CD4-positive, alpha-beta T cell (primary cell): ENCODE measurements at regions not wholly inside any gene's neighbourhood (a gene's known extent, or its start where the extent isn't known, plus 50 kb on each side); places are given as distances from the start of the nearest gene placed in this dataset.

ENCODE experiments used
- ATAC-seq: fragments of 200-7000 bp; cut with Tn5 transposase; one replicate; pipeline ENCODE4 v1.10.0; 2022; ENCODE audit warnings: mild to moderate bottlenecking; ENCODE audit not compliant: poor library complexity
- CTCF ChIA-PET: fragments of 350-600 bp; sonication (Branson Sonifier 250); formaldehyde crosslinking; loops from one replicate; lab custom pipeline; 2021; ENCODE audit warnings: antibody characterized with exemption, inconsistent platforms; lab: Charles Lee
- POLR2A ChIA-PET: fragments of 350-600 bp; sonication (Branson Sonifier 250); formaldehyde crosslinking; loops from one replicate; lab custom pipeline; 2021; ENCODE audit warnings: antibody characterized with exemption, inconsistent platforms; lab: Charles Lee
- DNase-seq, 14 experiments: peaks; one replicate each; pipeline ENCODE4 v3.0.0-alpha.2; 2013 to 2020; ENCODE audit warnings: mixed read lengths in 2 of 14
- H3K27ac ChIP-seq, 2 donors: one replicate each; pipeline versions ENCODE4 v1.5.1 to v1.7.0; 2013; ENCODE audit warnings: low read length in 2 of 2, low read depth in 1 of 2, mild to moderate bottlenecking in 1 of 2
- H3K27me3 ChIP-seq, 2 experiments: 1 replicate in 1 of 2; 2 replicates in 1 of 2; pipeline versions ENCODE4 v1.6.1 to v1.7.0; 2013; ENCODE audit warnings: low read length in 2 of 2, control low read depth in 1 of 2, mild to moderate bottlenecking in 1 of 2, moderate library complexity in 1 of 2; ENCODE audit not compliant: insufficient read depth in 2 of 2, control insufficient read depth in 1 of 2
- H3K36me3 ChIP-seq: one replicate; pipeline ENCODE4 v1.6.1; 2013; ENCODE audit warnings: low read length, control low read depth; ENCODE audit not compliant: insufficient read depth
- H3K4me1 ChIP-seq: one replicate; pipeline ENCODE4 v1.6.1; 2013; ENCODE audit warnings: low read length, control low read depth; ENCODE audit not compliant: insufficient read depth
- H3K4me3 ChIP-seq: one replicate; pipeline ENCODE4 v1.5.1; 2013; ENCODE audit warnings: mild to moderate bottlenecking, low read length, moderate library complexity
- H3K9me3 ChIP-seq, 2 experiments: 1 replicate in 1 of 2; 2 replicates in 1 of 2; pipeline versions ENCODE4 v1.6.1 to v1.7.0; 2013; ENCODE audit warnings: low read length in 2 of 2, mild to moderate bottlenecking in 2 of 2, control low read depth in 1 of 2, moderate library complexity in 1 of 2; ENCODE audit not compliant: control insufficient read depth in 1 of 2, insufficient read depth in 1 of 2
- H3K27ac Mint-ChIP-seq: one replicate; pipeline ENCODE4 v1.8.0; 2020; ENCODE audit warnings: mixed read lengths
- H3K27me3 Mint-ChIP-seq: one replicate; pipeline ENCODE4 v1.8.0; 2021; ENCODE audit warnings: mixed read lengths
- H3K36me3 Mint-ChIP-seq: one replicate; pipeline ENCODE4 v1.8.0; 2021; ENCODE audit warnings: low read depth, mixed read lengths
- H3K4me1 Mint-ChIP-seq: one replicate; pipeline ENCODE4 v1.8.0; 2021; ENCODE audit warnings: low read depth, mixed read lengths
- H3K4me3 Mint-ChIP-seq: one replicate; pipeline ENCODE4 v1.8.0; 2020; ENCODE audit warnings: mild to moderate bottlenecking, mixed read lengths
- H3K9me3 Mint-ChIP-seq: one replicate; pipeline ENCODE4 v1.8.0; 2020; ENCODE audit warnings: mixed read lengths
- intact Hi-C, 2 experiments: fragments of 100-400 bp; cut with DNase I in 1 of 2; cut with micrococcal nuclease in 1 of 2; formaldehyde crosslinking; loops; one replicate each; pipeline versions ENCODE4 v1.15.1 to v1.9.0; 2023 to 2025; cut with DNase I, micrococcal nuclease
- TF ChIP-seq, protein P1 (sequence below): fragments of 200-600 bp; IDR thresholded peaks from one replicate; pipeline ENCODE4 v1.8.0; 2022; ENCODE audit warnings: antibody characterized with exemption, mild to moderate bottlenecking

DNA sequence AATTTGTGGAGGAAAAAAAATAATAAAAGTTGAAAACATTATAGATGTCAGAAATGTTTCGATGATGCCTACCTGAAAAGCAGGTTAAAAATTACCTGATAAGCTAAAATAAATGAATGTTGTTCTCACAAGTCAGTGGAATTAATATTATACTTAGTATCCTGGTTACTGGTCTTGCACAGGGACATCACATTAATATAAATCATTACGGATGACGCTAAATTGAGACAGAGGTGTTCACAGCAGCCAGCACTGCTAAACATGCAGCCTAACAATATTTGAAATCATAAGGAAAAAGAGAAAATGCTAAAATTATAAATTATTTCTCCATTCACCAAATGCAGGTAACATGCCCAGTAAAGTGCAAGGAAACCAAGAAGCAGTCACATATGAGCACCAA is 1130.0 kb downstream of the STPG2 start:
- no peaks in the 10 kb centered on the region for H3K4me1 ChIP-seq
- POLR2A ChIA-PET: no interaction called here
- Mint-ChIP-seq H3K27ac (no peak overlapping the region), H3K9me3 (peaks cover 2% of the 10 kb centered on the region), H3K36me3 (no peaks in the 10 kb centered on the region), H3K27me3 (no peaks in the 10 kb centered on the region), H3K4me1 (no peaks in the 10 kb centered on the region), H3K4me3 (no peak overlapping the region)
- no peak overlapping the region for H3K27ac ChIP-seq
- CTCF ChIA-PET: no interaction called here
- intact Hi-C loops: no loop called here
- no peaks in the 10 kb centered on the region for H3K36me3 ChIP-seq
- TF ChIP-seq, protein P1, sequence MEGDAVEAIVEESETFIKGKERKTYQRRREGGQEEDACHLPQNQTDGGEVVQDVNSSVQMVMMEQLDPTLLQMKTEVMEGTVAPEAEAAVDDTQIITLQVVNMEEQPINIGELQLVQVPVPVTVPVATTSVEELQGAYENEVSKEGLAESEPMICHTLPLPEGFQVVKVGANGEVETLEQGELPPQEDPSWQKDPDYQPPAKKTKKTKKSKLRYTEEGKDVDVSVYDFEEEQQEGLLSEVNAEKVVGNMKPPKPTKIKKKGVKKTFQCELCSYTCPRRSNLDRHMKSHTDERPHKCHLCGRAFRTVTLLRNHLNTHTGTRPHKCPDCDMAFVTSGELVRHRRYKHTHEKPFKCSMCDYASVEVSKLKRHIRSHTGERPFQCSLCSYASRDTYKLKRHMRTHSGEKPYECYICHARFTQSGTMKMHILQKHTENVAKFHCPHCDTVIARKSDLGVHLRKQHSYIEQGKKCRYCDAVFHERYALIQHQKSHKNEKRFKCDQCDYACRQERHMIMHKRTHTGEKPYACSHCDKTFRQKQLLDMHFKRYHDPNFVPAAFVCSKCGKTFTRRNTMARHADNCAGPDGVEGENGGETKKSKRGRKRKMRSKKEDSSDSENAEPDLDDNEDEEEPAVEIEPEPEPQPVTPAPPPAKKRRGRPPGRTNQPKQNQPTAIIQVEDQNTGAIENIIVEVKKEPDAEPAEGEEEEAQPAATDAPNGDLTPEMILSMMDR: no peak
- H3K4me3 ChIP-seq: no peak overlapping the region
- DNase-seq (no peak), ATAC-seq (no peak)
- H3K9me3 ChIP-seq: no peaks in the 10 kb centered on the region
- no peaks in the 10 kb centered on the region for H3K27me3 ChIP-seq

DNA sequence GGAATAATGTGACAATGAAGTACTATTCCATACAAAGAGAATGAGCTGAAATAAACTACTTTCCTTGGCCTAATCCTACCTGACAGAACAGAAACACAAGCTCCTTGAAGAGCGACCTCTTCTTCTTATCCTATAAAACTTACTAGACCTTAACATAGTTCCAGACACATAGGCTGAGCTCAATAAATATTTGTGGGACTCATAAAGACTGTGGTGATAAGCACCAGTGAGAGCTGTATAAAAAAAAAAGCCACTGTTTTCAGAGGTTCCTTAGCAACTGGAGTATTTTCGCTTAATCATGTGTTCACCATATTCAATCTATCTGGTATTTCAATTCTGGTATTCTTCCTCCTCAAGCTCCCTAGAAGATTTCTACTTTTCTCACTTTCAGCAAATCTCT is 1129.6 kb downstream of the STPG2 start:
- no peak overlapping the region for H3K4me3 ChIP-seq
- no peaks in the 10 kb centered on the region for H3K4me1 ChIP-seq
- Mint-ChIP-seq H3K36me3 (no peaks in the 10 kb centered on the region), H3K27ac (no peak overlapping the region), H3K9me3 (peaks cover 2% of the 10 kb centered on the region), H3K27me3 (no peaks in the 10 kb centered on the region), H3K4me3 (no peak overlapping the region), H3K4me1 (no peaks in the 10 kb centered on the region)
- ATAC-seq (no peak), DNase-seq (no peak)
- no peaks in the 10 kb centered on the region for H3K9me3 ChIP-seq
- ChIA-PET POLR2A (no interaction called here), CTCF (no interaction called here)
- H3K27me3 ChIP-seq: no peaks in the 10 kb centered on the region
- TF ChIP-seq, protein P1: no peak
- H3K36me3 ChIP-seq: no peaks in the 10 kb centered on the region
- no peak overlapping the region for H3K27ac ChIP-seq
- intact Hi-C loops: no loop called here

DNA sequence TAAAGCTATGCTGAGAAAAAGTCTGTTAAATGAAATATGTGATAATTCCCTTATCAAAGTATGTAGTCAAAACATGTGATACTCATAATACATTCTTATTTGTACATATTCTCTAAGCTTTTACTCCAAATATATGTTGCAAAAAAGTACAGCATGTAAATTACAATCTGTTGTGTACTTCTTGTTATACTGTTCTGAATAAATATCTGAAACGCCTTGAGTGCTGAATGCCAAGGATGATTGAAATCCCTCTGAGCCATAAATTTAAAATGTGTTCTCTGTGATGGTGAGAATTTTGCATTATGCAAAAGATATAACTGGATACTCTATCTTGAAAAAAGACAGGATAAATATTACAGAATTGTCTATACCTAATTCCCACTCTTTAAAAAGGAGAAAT is 1128.0 kb downstream of the STPG2 start:
- intact Hi-C loops: no loop called here
- POLR2A ChIA-PET: no interaction called here
- no peaks in the 10 kb centered on the region for H3K4me1 Mint-ChIP-seq
- TF ChIP-seq, protein P1: no peak
- no peaks in the 10 kb centered on the region for H3K27me3 Mint-ChIP-seq
- Histone ChIP-seq H3K27ac (no peak overlapping the region), H3K27me3 (no peaks in the 10 kb centered on the region), H3K4me1 (no peaks in the 10 kb centered on the region), H3K9me3 (no peaks in the 10 kb centered on the region), H3K4me3 (no peak overlapping the region), H3K36me3 (no peaks in the 10 kb centered on the region)
- no peak overlapping the region for H3K4me3 Mint-ChIP-seq
- no peak for DNase-seq
- CTCF ChIA-PET: no interaction called here
- H3K27ac Mint-ChIP-seq: no peak overlapping the region
- no peaks in the 10 kb centered on the region for H3K36me3 Mint-ChIP-seq
- no peak for ATAC-seq
- peaks cover 5% of the 10 kb centered on the region for H3K9me3 Mint-ChIP-seq
